ENCODE measurements at regions not wholly inside any gene's neighbourhood (a gene's known extent, or its start where the extent isn't known, plus 50 kb on each side); places are given as distances from the start of the nearest gene placed in this dataset.

DNA sequence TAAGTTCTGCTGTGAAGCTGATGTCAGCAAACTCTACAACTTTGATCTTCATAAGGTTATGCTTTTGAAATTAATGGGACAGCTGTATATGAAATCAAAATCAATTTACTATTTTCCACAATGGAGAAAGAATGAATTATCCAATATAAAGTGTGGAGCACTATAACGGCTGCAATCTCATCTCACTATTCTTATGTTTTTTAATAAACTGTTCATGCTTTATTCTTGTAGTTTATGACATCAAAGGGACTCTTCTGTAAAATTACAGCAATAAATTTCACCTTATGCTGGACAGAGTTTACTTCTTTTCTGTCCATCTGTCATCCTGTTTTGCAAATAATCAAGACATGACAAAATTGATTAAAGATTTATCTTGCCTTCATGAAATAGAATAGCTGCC is 192.5 kb downstream of the TECRL start:
- H3K4me1 ChIP-seq (ENCODE audit: insufficient read depth, low read length) = no peaks in the 10 kb centered on the region
- H3K14ac ChIP-seq (ENCODE audit: insufficient read depth, low read length) = no peak overlapping the region
- no peak overlapping the region for H2BK12ac ChIP-seq (ENCODE audit: insufficient read length, low read depth, low read length)
- H3K27me3 ChIP-seq (ENCODE audit: insufficient read depth, low read length) = no peaks in the 10 kb centered on the region
- H3T11ph ChIP-seq (ENCODE audit: low read length) = no peak overlapping the region
- H3K79me1 ChIP-seq (ENCODE audit: insufficient read depth, low read depth, low read length, poor library complexity, severe bottlenecking) = no peaks in the 10 kb centered on the region
- Mint-ChIP-seq H3K27ac (no peak overlapping the region), H3K9me3 (peaks cover 0 to 5% of the 10 kb centered on the region in 2 experiments; a peak in 3 of 5 replicates), H3K27me3 (ENCODE audit: low read depth) (no peaks in the 10 kb centered on the region), H3K36me3 (ENCODE audit: insufficient read depth in 1 of 3, low read depth in 3 of 3) (peaks cover 0 to 4% (median 0%) of the 10 kb centered on the region in 3 experiments; a peak in 3 of 7 replicates), H3K4me1 (no peaks in the 10 kb centered on the region), H3K4me3 (no peak overlapping the region)
- H2AK5ac ChIP-seq (ENCODE audit: insufficient read length, low read length) = no peak overlapping the region
- no peak overlapping the region for H2AFZ ChIP-seq (ENCODE audit: low read length)
- no peak overlapping the region for H2BK5ac ChIP-seq (ENCODE audit: insufficient read length, low read length)
- no peak overlapping the region for H4K8ac ChIP-seq (replicated peaks; ENCODE audit: insufficient read length, low read depth, low read length)
- H3K4ac ChIP-seq (ENCODE audit: low read depth, low read length) = no peak overlapping the region
- no peak overlapping the region for H2BK20ac ChIP-seq (ENCODE audit: low read depth, low read length, poor library complexity, severe bottlenecking)
- H3K56ac ChIP-seq (ENCODE audit: insufficient read length, low read depth, low read length) = no peak overlapping the region
- H4K5ac ChIP-seq (ENCODE audit: insufficient read length, low read depth, low read length) = no peak overlapping the region
- no peaks in the 10 kb centered on the region for H3K9me3 ChIP-seq (ENCODE audit: control insufficient read depth, low read depth, low read length)
- no peak overlapping the region for H4K91ac ChIP-seq (ENCODE audit: insufficient read length, low read depth, low read length)
- H3K9ac ChIP-seq (ENCODE audit: extremely low read depth, insufficient read length, low read length) = no peak overlapping the region
- H3K23ac ChIP-seq (ENCODE audit: insufficient read length, low read depth, low read length) = no peak overlapping the region
- TF ChIP-seq, protein P1, sequence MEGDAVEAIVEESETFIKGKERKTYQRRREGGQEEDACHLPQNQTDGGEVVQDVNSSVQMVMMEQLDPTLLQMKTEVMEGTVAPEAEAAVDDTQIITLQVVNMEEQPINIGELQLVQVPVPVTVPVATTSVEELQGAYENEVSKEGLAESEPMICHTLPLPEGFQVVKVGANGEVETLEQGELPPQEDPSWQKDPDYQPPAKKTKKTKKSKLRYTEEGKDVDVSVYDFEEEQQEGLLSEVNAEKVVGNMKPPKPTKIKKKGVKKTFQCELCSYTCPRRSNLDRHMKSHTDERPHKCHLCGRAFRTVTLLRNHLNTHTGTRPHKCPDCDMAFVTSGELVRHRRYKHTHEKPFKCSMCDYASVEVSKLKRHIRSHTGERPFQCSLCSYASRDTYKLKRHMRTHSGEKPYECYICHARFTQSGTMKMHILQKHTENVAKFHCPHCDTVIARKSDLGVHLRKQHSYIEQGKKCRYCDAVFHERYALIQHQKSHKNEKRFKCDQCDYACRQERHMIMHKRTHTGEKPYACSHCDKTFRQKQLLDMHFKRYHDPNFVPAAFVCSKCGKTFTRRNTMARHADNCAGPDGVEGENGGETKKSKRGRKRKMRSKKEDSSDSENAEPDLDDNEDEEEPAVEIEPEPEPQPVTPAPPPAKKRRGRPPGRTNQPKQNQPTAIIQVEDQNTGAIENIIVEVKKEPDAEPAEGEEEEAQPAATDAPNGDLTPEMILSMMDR (conservative IDR thresholded peaks at IDR 0.05) = no peak
- no peaks in the 10 kb centered on the region for H4K20me1 ChIP-seq (ENCODE audit: control insufficient read depth, insufficient read depth, insufficient read length)
- H3K4me2 ChIP-seq (ENCODE audit: insufficient read depth, insufficient read length, low read length) = no peak overlapping the region
- H3K79me2 ChIP-seq (ENCODE audit: insufficient read depth, low read length) = no peaks in the 10 kb centered on the region
- H2BK15ac ChIP-seq (ENCODE audit: low read depth, low read length) = no peak overlapping the region
- no peak overlapping the region for H3K27ac ChIP-seq (ENCODE audit: insufficient read length, low read depth, low read length)
- no peak overlapping the region for H2BK120ac ChIP-seq (ENCODE audit: low read depth, low read length, poor library complexity, severe bottlenecking)
- H3K23me2 ChIP-seq (ENCODE audit: insufficient read length, low read depth, low read length, poor library complexity, severe bottlenecking) = no peaks in the 10 kb centered on the region
- H3K18ac ChIP-seq (ENCODE audit: insufficient read length, low read depth, low read length) = no peak overlapping the region
- no CpG with 5 or more reads among the region's 1 CpG for WGBS (ENCODE audit: extremely low coverage, insufficient read length, low lambda C conversion rate)
- no peak for DNase-seq

Data from H9 (cell line).